ENCODE measurements at regions not wholly inside any gene's neighbourhood (a gene's known extent, or its start where the extent isn't known, plus 50 kb on each side); places are given as distances from the start of the nearest gene placed in this dataset.

DNA sequence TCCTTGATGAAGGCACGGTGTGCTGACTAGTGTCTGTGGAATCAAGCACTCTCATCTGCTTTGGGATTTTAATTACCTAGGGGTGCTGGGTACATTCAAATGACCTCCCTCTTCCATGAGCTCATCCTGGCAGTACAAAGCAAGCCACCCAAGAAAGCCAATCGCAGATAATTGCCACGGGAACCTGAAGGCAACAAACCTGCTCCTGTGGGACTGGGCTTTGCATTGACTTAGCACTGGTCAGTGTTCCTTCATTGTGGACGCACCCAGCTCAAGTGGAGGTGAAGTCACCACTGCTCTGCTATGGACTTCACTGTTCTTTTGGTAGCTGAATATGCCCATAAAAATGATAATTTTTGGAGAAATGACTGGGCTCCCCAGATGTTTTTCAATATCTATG is 261.6 kb upstream of the FERMT1 start:
- no TSS peak for BruUV-seq (replicated peaks)
- no peak overlapping the region for H3K4me3 ChIP-seq (ENCODE audit: low read depth, low read length)
- Mint-ChIP-seq H3K27ac (ENCODE audit: unreplicated experiment) (no peak overlapping the region), H3K4me1 (ENCODE audit: low read depth, unreplicated experiment) (peaks cover 7% of the 10 kb centered on the region), H3K27me3 (ENCODE audit: insufficient read depth, unreplicated experiment) (peaks cover 3% of the 10 kb centered on the region), H3K9me3 (ENCODE audit: unreplicated experiment) (no peaks in the 10 kb centered on the region), H3K4me3 (ENCODE audit: unreplicated experiment) (no peak overlapping the region), H3K36me3 (ENCODE audit: insufficient read depth, unreplicated experiment) (no peaks in the 10 kb centered on the region)
- CTCF ChIA-PET: no interaction called here
- no peak for DNase-seq
- TF ChIP-seq, protein P1, sequence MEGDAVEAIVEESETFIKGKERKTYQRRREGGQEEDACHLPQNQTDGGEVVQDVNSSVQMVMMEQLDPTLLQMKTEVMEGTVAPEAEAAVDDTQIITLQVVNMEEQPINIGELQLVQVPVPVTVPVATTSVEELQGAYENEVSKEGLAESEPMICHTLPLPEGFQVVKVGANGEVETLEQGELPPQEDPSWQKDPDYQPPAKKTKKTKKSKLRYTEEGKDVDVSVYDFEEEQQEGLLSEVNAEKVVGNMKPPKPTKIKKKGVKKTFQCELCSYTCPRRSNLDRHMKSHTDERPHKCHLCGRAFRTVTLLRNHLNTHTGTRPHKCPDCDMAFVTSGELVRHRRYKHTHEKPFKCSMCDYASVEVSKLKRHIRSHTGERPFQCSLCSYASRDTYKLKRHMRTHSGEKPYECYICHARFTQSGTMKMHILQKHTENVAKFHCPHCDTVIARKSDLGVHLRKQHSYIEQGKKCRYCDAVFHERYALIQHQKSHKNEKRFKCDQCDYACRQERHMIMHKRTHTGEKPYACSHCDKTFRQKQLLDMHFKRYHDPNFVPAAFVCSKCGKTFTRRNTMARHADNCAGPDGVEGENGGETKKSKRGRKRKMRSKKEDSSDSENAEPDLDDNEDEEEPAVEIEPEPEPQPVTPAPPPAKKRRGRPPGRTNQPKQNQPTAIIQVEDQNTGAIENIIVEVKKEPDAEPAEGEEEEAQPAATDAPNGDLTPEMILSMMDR (IDR thresholded peaks at IDR 0.05; ENCODE audit: insufficient read depth in 1 of 2, low read depth in 1 of 2, low read length in 1 of 2, severe bottlenecking in 1 of 2, unreplicated experiment in 1 of 2): no peak
- intact Hi-C loops (cut with micrococcal nuclease; ENCODE audit: unreplicated experiment): no loop called here
- no peaks in the 10 kb centered on the region for H3K36me3 ChIP-seq (ENCODE audit: control insufficient read depth, insufficient read depth, low read length)
- no peaks in the 10 kb centered on the region for H3K27me3 ChIP-seq (replicated peaks; ENCODE audit: control insufficient read depth, insufficient read depth, low read length)
- POLR2A ChIA-PET: no interaction called here
- peaks cover 5% of the 10 kb centered on the region; the same call in 1 of the 2 replicates for H3K4me1 ChIP-seq
- H3K9me3 ChIP-seq: no peaks in the 10 kb centered on the region

DNA sequence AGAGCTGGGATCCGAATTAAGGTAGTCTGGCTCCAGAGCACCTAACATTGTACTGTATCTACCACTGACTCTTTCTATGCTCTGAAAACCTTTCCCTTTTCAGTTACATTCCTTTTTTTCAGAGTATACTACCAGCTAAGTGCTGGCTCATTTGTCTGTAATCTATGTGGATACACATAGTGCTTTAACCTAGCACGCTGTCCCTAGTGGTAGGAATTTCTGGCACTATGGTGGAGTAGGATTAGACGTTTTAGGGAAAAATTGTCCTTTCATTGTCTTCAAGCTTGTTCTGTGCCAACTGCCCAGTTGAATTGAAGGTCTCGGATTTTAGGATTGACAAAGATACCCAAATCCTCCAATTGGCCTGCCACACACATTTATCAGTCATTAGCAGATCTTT is 259.1 kb upstream of the FERMT1 start:
- Mint-ChIP-seq H3K9me3 (ENCODE audit: unreplicated experiment) (no peaks in the 10 kb centered on the region), H3K36me3 (ENCODE audit: insufficient read depth, unreplicated experiment) (no peaks in the 10 kb centered on the region), H3K4me3 (ENCODE audit: unreplicated experiment) (no peak overlapping the region), H3K27ac (ENCODE audit: unreplicated experiment) (no peak overlapping the region), H3K4me1 (ENCODE audit: low read depth, unreplicated experiment) (peaks cover 7% of the 10 kb centered on the region), H3K27me3 (ENCODE audit: insufficient read depth, unreplicated experiment) (peaks cover 3% of the 10 kb centered on the region)
- Histone ChIP-seq H3K4me1 (peaks cover 5% of the 10 kb centered on the region; the same call in 1 of the 2 replicates), H3K9me3 (no peaks in the 10 kb centered on the region), H3K36me3 (ENCODE audit: control insufficient read depth, insufficient read depth, low read length) (no peaks in the 10 kb centered on the region), H3K4me3 (ENCODE audit: low read depth, low read length) (no peak overlapping the region), H3K27me3 (replicated peaks; ENCODE audit: control insufficient read depth, insufficient read depth, low read length) (no peaks in the 10 kb centered on the region)
- no TSS peak for BruUV-seq (replicated peaks)
- CTCF ChIA-PET: interaction anchor here (0.6 to 1.9 kb wide), 6 partner anchors 16 to 334 kb away, joined by 3 to 8 read pairs (median 4); no protein-coding TSS in a partner anchor
- TF ChIP-seq, protein P1 (IDR thresholded peaks at IDR 0.05; ENCODE audit: insufficient read depth in 1 of 2, low read depth in 1 of 2, low read length in 1 of 2, severe bottlenecking in 1 of 2, unreplicated experiment in 1 of 2): peak; percentile 60 to 82
- POLR2A ChIA-PET: no interaction called here
- intact Hi-C loops (cut with micrococcal nuclease; ENCODE audit: unreplicated experiment): loop anchor here (2.0 kb wide), 1 partner anchor 107 kb away; no protein-coding TSS in a partner anchor
- peak; percentile 50 to 56 for DNase-seq

GRCh38 chr20:6362245-6362644 is 239.4 kb upstream of the FERMT1 start:
- H3K9me3 Mint-ChIP-seq (ENCODE audit: unreplicated experiment): no peaks in the 10 kb centered on the region
- DNase-seq: no peak
- H3K4me1 Mint-ChIP-seq (ENCODE audit: low read depth, unreplicated experiment): no peaks in the 10 kb centered on the region
- intact Hi-C loops (cut with micrococcal nuclease; ENCODE audit: unreplicated experiment): no loop called here
- no peaks in the 10 kb centered on the region for H3K9me3 ChIP-seq
- H3K27me3 Mint-ChIP-seq (ENCODE audit: insufficient read depth, unreplicated experiment): no peaks in the 10 kb centered on the region
- ChIA-PET CTCF (no interaction called here), POLR2A (no interaction called here)
- H3K27ac Mint-ChIP-seq (ENCODE audit: unreplicated experiment): no peak overlapping the region
- no peaks in the 10 kb centered on the region for H3K36me3 ChIP-seq (ENCODE audit: control insufficient read depth, insufficient read depth, low read length)
- no peaks in the 10 kb centered on the region for H3K36me3 Mint-ChIP-seq (ENCODE audit: insufficient read depth, unreplicated experiment)
- no peaks in the 10 kb centered on the region; the same call in 1 of the 2 replicates for H3K27me3 ChIP-seq (replicated peaks; ENCODE audit: control insufficient read depth, insufficient read depth, low read length)
- no peak overlapping the region for H3K4me3 Mint-ChIP-seq (ENCODE audit: unreplicated experiment)
- no TSS peak for BruUV-seq (replicated peaks)
- no peaks in the 10 kb centered on the region for H3K4me1 ChIP-seq
- TF ChIP-seq, protein P1 (IDR thresholded peaks at IDR 0.05; ENCODE audit: insufficient read depth in 1 of 2, low read depth in 1 of 2, low read length in 1 of 2, severe bottlenecking in 1 of 2, unreplicated experiment in 1 of 2): no peak
- no peak overlapping the region for H3K4me3 ChIP-seq (ENCODE audit: low read depth, low read length)
